ENCODE measurements at regions not wholly inside any gene's neighbourhood (a gene's known extent, or its start where the extent isn't known, plus 50 kb on each side); places are given as distances from the start of the nearest gene placed in this dataset.

- Histone ChIP-seq H3K27ac (ENCODE audit: low read depth, low read length) (no peak overlapping the region), H3K36me3 (ENCODE audit: control insufficient read depth in 1 of 2, insufficient read depth in 2 of 2, low read length in 2 of 2) (no peaks in the 10 kb centered on the region), H3K9ac (ENCODE audit: low read length) (no peak overlapping the region), H3K4me1 (ENCODE audit: control insufficient read depth in 1 of 2, insufficient read depth in 2 of 2, low read length in 2 of 2) (no peaks in the 10 kb centered on the region), H3K4me2 (ENCODE audit: low read length) (no peak overlapping the region), H2AFZ (ENCODE audit: low read depth, low read length, poor library complexity, severe bottlenecking) (no peak overlapping the region), H4K20me1 (ENCODE audit: insufficient read depth) (no peaks in the 10 kb centered on the region), H3K9me2 (ENCODE audit: insufficient read depth) (no peaks in the 10 kb centered on the region), H3K27me3 (ENCODE audit: insufficient read depth, low read length) (peaks cover 7% of the 10 kb centered on the region; the same call in 1 of the 2 replicates), H3K79me2 (ENCODE audit: insufficient read depth, low read length) (no peaks in the 10 kb centered on the region), H3K4me3 (replicated peaks in 1 of 2; ENCODE audit: low read depth in 1 of 2, low read length in 2 of 2) (no peak overlapping the region), H3K9me3 (ENCODE audit: control insufficient read depth in 1 of 2, insufficient read depth in 1 of 2, low read depth in 1 of 2, low read length in 2 of 2) (no peaks in the 10 kb centered on the region)
- BruUV-seq (replicated peaks) = no TSS peak
- no peak for ATAC-seq
- POLR2A ChIA-PET = no interaction called here
- TF ChIP-seq SIN3A (IDR thresholded peaks at IDR 0.05; ENCODE audit: low read depth) (no peak), EGR1 (IDR thresholded peaks at IDR 0.05; ENCODE audit: low read depth) (no peak), YY1 (IDR thresholded peaks at IDR 0.05; ENCODE audit: extremely low read depth, insufficient replicate concordance, low read depth, low read length) (no peak), MAX (IDR thresholded peaks at IDR 0.05) (no peak), FOSL1 (IDR thresholded peaks at IDR 0.05; ENCODE audit: low read depth) (no peak), POLR2AphosphoS5 (IDR thresholded peaks at IDR 0.05; ENCODE audit: low read depth, low read length) (no peak), SP1 (IDR thresholded peaks at IDR 0.05; ENCODE audit: low read depth) (no peak), JUND (IDR thresholded peaks at IDR 0.05) (no peak), POLR2A (IDR thresholded peaks at IDR 0.05; ENCODE audit: borderline replicate concordance, extremely low read depth, insufficient read depth, insufficient read length) (no peak), EZH2phosphoT487 (IDR thresholded peaks at IDR 0.05; ENCODE audit: borderline replicate concordance) (no peak), REST (IDR thresholded peaks at IDR 0.05; ENCODE audit: low read depth) (no peak)
- CTCF ChIA-PET = no interaction called here
- intact Hi-C loops (cut with micrococcal nuclease) = no loop called here
- DNase-seq (ENCODE audit: low read depth, low spot score) = no peak
- RAD21 ChIA-PET (ENCODE audit: low non-redundant PET in 1 of 2, low total read pairs in 2 of 2, uncharacterized antibody in 2 of 2, unreplicated experiment in 2 of 2) = no interaction called here
These were observed 176.7 kb upstream of the RSPO3 start for GRCh38 chr6:126941751-126942150.
